ENCODE measurements at regions not wholly inside any gene's neighbourhood (a gene's known extent, or its start where the extent isn't known, plus 50 kb on each side); places are given as distances from the start of the nearest gene placed in this dataset.
A peak's percentile ranks its signal among the peaks of the same experiment; 100 is the strongest.

GRCh38 chr6:113650610-113650979 lies 206.6 kb upstream of the MARCKS start:
- no peaks in the 10 kb centered on the region for H3K79me2 ChIP-seq (replicated peaks; ENCODE audit: insufficient read depth)
- peaks cover 18% of the 10 kb centered on the region; the same call in 2 of the 3 replicates for H3K4me1 Mint-ChIP-seq
- H3K36me3 Mint-ChIP-seq (ENCODE audit: low read depth): no peaks in the 10 kb centered on the region
- H3K4me1 ChIP-seq (ENCODE audit: insufficient read depth): peaks cover 10% of the 10 kb centered on the region; the same call in 1 of the 2 replicates
- H4K20me1 ChIP-seq (replicated peaks; ENCODE audit: insufficient read depth): no peaks in the 10 kb centered on the region
- no peak overlapping the region for H2AFZ ChIP-seq
- no peak overlapping the region for H3K4me3 ChIP-seq
- DNase-seq (ENCODE audit: low spot score): no peak
- ATAC-seq: peak; percentile 35; the same call in 1 of the 3 replicates
- no peak overlapping the region for H3K27ac ChIP-seq (ENCODE audit: low read depth)
- H3K36me3 ChIP-seq (ENCODE audit: insufficient read depth): no peaks in the 10 kb centered on the region
- no peaks in the 10 kb centered on the region for H3K9me2 ChIP-seq (ENCODE audit: insufficient read depth)
- no peak for TF ChIP-seq JUNB (IDR thresholded peaks at IDR 0.05; ENCODE audit: unreplicated experiment)
- TF ChIP-seq ZNF331 (CRISPR knock-in tag; IDR thresholded peaks at IDR 0.05; ENCODE audit: low read depth): no peak
- TF ChIP-seq NANOG (IDR thresholded peaks at IDR 0.05; ENCODE audit: borderline replicate concordance): no peak
- TF ChIP-seq EZH2 (IDR thresholded peaks at IDR 0.05; ENCODE audit: low read depth, unreplicated experiment): no peak
- TF ChIP-seq CREB1 (CRISPR knock-in tag; IDR thresholded peaks at IDR 0.05; ENCODE audit: low read depth): no peak
- no peak for TF ChIP-seq STAT1 (IDR thresholded peaks at IDR 0.05; ENCODE audit: unreplicated experiment)
- TF ChIP-seq, protein P1, sequence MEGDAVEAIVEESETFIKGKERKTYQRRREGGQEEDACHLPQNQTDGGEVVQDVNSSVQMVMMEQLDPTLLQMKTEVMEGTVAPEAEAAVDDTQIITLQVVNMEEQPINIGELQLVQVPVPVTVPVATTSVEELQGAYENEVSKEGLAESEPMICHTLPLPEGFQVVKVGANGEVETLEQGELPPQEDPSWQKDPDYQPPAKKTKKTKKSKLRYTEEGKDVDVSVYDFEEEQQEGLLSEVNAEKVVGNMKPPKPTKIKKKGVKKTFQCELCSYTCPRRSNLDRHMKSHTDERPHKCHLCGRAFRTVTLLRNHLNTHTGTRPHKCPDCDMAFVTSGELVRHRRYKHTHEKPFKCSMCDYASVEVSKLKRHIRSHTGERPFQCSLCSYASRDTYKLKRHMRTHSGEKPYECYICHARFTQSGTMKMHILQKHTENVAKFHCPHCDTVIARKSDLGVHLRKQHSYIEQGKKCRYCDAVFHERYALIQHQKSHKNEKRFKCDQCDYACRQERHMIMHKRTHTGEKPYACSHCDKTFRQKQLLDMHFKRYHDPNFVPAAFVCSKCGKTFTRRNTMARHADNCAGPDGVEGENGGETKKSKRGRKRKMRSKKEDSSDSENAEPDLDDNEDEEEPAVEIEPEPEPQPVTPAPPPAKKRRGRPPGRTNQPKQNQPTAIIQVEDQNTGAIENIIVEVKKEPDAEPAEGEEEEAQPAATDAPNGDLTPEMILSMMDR (conservative IDR thresholded peaks at IDR 0.05; ENCODE audit: low read depth in 2 of 2): no peak
- TF ChIP-seq EZH2phosphoT487 (IDR thresholded peaks at IDR 0.05; ENCODE audit: unreplicated experiment): no peak
- no peak for TF ChIP-seq POLR2AphosphoS5 (IDR thresholded peaks at IDR 0.05; ENCODE audit: low read depth)
- TF ChIP-seq, protein P2, sequence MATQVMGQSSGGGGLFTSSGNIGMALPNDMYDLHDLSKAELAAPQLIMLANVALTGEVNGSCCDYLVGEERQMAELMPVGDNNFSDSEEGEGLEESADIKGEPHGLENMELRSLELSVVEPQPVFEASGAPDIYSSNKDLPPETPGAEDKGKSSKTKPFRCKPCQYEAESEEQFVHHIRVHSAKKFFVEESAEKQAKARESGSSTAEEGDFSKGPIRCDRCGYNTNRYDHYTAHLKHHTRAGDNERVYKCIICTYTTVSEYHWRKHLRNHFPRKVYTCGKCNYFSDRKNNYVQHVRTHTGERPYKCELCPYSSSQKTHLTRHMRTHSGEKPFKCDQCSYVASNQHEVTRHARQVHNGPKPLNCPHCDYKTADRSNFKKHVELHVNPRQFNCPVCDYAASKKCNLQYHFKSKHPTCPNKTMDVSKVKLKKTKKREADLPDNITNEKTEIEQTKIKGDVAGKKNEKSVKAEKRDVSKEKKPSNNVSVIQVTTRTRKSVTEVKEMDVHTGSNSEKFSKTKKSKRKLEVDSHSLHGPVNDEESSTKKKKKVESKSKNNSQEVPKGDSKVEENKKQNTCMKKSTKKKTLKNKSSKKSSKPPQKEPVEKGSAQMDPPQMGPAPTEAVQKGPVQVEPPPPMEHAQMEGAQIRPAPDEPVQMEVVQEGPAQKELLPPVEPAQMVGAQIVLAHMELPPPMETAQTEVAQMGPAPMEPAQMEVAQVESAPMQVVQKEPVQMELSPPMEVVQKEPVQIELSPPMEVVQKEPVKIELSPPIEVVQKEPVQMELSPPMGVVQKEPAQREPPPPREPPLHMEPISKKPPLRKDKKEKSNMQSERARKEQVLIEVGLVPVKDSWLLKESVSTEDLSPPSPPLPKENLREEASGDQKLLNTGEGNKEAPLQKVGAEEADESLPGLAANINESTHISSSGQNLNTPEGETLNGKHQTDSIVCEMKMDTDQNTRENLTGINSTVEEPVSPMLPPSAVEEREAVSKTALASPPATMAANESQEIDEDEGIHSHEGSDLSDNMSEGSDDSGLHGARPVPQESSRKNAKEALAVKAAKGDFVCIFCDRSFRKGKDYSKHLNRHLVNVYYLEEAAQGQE (IDR thresholded peaks at IDR 0.05; ENCODE audit: unreplicated experiment): no peak
- TF ChIP-seq, protein P3, sequence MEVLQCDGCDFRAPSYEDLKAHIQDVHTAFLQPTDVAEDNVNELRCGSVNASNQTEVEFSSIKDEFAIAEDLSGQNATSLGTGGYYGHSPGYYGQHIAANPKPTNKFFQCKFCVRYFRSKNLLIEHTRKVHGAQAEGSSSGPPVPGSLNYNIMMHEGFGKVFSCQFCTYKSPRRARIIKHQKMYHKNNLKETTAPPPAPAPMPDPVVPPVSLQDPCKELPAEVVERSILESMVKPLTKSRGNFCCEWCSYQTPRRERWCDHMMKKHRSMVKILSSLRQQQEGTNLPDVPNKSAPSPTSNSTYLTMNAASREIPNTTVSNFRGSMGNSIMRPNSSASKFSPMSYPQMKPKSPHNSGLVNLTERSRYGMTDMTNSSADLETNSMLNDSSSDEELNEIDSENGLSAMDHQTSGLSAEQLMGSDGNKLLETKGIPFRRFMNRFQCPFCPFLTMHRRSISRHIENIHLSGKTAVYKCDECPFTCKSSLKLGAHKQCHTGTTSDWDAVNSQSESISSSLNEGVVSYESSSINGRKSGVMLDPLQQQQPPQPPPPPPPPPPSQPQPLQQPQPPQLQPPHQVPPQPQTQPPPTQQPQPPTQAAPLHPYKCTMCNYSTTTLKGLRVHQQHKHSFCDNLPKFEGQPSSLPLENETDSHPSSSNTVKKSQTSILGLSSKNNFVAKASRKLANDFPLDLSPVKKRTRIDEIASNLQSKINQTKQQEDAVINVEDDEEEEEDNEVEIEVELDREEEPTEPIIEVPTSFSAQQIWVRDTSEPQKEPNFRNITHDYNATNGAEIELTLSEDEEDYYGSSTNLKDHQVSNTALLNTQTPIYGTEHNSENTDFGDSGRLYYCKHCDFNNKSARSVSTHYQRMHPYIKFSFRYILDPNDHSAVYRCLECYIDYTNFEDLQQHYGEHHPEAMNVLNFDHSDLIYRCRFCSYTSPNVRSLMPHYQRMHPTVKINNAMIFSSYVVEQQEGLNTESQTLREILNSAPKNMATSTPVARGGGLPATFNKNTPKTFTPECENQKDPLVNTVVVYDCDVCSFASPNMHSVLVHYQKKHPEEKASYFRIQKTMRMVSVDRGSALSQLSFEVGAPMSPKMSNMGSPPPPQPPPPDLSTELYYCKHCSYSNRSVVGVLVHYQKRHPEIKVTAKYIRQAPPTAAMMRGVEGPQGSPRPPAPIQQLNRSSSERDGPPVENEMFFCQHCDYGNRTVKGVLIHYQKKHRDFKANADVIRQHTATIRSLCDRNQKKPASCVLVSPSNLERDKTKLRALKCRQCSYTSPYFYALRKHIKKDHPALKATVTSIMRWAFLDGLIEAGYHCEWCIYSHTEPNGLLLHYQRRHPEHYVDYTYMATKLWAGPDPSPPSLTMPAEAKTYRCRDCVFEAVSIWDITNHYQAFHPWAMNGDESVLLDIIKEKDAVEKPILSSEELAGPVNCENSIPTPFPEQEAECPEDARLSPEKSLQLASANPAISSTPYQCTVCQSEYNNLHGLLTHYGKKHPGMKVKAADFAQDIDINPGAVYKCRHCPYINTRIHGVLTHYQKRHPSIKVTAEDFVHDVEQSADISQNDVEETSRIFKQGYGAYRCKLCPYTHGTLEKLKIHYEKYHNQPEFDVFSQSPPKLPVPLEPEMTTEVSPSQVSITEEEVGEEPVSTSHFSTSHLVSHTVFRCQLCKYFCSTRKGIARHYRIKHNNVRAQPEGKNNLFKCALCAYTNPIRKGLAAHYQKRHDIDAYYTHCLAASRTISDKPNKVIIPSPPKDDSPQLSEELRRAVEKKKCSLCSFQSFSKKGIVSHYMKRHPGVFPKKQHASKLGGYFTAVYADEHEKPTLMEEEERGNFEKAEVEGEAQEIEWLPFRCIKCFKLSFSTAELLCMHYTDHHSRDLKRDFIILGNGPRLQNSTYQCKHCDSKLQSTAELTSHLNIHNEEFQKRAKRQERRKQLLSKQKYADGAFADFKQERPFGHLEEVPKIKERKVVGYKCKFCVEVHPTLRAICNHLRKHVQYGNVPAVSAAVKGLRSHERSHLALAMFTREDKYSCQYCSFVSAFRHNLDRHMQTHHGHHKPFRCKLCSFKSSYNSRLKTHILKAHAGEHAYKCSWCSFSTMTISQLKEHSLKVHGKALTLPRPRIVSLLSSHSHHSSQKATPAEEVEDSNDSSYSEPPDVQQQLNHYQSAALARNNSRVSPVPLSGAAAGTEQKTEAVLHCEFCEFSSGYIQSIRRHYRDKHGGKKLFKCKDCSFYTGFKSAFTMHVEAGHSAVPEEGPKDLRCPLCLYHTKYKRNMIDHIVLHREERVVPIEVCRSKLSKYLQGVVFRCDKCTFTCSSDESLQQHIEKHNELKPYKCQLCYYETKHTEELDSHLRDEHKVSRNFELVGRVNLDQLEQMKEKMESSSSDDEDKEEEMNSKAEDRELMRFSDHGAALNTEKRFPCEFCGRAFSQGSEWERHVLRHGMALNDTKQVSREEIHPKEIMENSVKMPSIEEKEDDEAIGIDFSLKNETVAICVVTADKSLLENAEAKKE (CRISPR knock-in tag; IDR thresholded peaks at IDR 0.05): no peak
- TF ChIP-seq ZNF114 (CRISPR knock-in tag; IDR thresholded peaks at IDR 0.05): no peak
- TF ChIP-seq ETS1 (IDR thresholded peaks at IDR 0.05): no peak
- no peaks in the 10 kb centered on the region for H3K9me3 Mint-ChIP-seq
- no peak overlapping the region for H3K4me3 Mint-ChIP-seq
- H3F3A ChIP-seq (replicated peaks; ENCODE audit: low read depth): no peaks in the 10 kb centered on the region
- H3K27ac Mint-ChIP-seq: no peak overlapping the region
- no peaks in the 10 kb centered on the region for H3K27me3 ChIP-seq (ENCODE audit: insufficient read depth)
- H3K4me2 ChIP-seq: no peak overlapping the region
- no peaks in the 10 kb centered on the region for H3K27me3 Mint-ChIP-seq (ENCODE audit: insufficient read depth, low read depth, poor library complexity)
